ENCODE measurements at regions not wholly inside any gene's neighbourhood (a gene's known extent, or its start where the extent isn't known, plus 50 kb on each side); places are given as distances from the start of the nearest gene placed in this dataset.

DNA sequence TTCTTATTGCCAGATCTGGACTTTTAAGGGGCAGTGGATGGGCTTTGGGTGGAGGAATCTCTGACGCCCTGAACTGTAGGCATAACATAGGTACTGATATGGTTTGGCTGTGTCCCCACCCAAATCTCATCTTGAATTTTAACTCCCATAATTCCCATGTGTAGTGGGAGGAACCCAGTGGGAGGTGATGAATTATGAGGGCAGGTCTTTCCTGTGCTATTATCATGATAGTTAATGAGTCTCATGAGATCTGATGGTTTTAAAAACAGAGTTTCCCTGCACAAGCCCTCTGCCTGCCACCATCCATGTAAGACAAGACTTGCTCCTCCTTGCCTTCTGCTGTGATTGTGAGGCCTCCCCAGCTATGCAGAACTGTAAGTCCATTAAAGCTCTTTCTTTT, 160.0 kb upstream of the CRY1 start:
- no peak overlapping the region for H3K4me3 ChIP-seq
- H3K27me3 ChIP-seq, result no peaks in the 10 kb centered on the region
- no peak for DNase-seq (ENCODE audit: low spot score)
- H3K27ac ChIP-seq, result no peak overlapping the region
- H3K36me3 ChIP-seq (replicated peaks; ENCODE audit: insufficient read depth, low read depth), result no peaks in the 10 kb centered on the region
- H3K9me3 ChIP-seq (ENCODE audit: low read depth), result no peaks in the 10 kb centered on the region
- no peaks in the 10 kb centered on the region for H3K9me2 ChIP-seq (replicated peaks; ENCODE audit: insufficient read depth)
- WGBS (ENCODE audit: low lambda C conversion rate, missing lambda C conversion rate), result 80% methylated on average over 1 of the region's 1 CpG
- no peak for TF ChIP-seq EZH2 (IDR thresholded peaks at IDR 0.05; ENCODE audit: borderline replicate concordance)
- TF ChIP-seq EZH2phosphoT487 (IDR thresholded peaks at IDR 0.05; ENCODE audit: low read depth, severe bottlenecking, unreplicated experiment), result no peak
- TF ChIP-seq, protein P1, sequence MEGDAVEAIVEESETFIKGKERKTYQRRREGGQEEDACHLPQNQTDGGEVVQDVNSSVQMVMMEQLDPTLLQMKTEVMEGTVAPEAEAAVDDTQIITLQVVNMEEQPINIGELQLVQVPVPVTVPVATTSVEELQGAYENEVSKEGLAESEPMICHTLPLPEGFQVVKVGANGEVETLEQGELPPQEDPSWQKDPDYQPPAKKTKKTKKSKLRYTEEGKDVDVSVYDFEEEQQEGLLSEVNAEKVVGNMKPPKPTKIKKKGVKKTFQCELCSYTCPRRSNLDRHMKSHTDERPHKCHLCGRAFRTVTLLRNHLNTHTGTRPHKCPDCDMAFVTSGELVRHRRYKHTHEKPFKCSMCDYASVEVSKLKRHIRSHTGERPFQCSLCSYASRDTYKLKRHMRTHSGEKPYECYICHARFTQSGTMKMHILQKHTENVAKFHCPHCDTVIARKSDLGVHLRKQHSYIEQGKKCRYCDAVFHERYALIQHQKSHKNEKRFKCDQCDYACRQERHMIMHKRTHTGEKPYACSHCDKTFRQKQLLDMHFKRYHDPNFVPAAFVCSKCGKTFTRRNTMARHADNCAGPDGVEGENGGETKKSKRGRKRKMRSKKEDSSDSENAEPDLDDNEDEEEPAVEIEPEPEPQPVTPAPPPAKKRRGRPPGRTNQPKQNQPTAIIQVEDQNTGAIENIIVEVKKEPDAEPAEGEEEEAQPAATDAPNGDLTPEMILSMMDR (IDR thresholded peaks at IDR 0.05; ENCODE audit: poor library complexity), result no peak
- no peak overlapping the region for H2AFZ ChIP-seq
- H3K79me2 ChIP-seq, result no peaks in the 10 kb centered on the region
- no peaks in the 10 kb centered on the region for H4K20me1 ChIP-seq (ENCODE audit: insufficient read depth, poor library complexity, severe bottlenecking)
- no peak overlapping the region for H3K4me2 ChIP-seq
- H3K4me1 ChIP-seq (ENCODE audit: insufficient read depth), result no peaks in the 10 kb centered on the region

DNA sequence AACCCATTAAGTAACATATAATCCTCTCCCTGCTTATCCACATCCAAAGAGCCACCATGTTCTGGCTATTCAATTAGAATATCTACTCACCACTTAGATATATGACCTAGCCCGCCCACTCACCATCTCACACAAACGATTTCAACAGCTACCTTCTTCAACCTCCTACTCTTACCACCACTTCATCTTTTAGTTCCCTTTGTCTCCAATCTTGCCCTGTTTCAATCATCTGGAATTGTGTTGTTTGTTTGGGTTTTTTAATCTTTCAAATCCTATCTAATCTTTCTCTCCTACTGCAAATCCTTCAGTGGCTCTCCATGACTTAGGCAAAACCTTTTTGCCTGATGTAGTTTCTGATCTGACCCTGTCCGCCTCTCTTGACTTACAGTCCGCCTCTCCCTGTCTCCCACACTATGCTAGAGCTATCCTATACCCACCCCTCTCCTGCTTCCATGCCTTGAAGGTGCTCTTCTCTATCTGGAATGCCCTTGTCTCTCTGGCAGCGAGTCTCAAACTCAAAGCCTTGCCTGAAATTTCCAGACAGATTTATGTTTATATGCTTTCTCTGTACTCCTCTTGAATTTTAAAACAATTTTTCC, 161.0 kb upstream of the CRY1 start:
- no peaks in the 10 kb centered on the region for H3K9me2 ChIP-seq (replicated peaks; ENCODE audit: insufficient read depth)
- H3K79me2 ChIP-seq, result no peaks in the 10 kb centered on the region
- DNase-seq (ENCODE audit: low spot score), result no peak
- no peaks in the 10 kb centered on the region for H4K20me1 ChIP-seq (ENCODE audit: insufficient read depth, poor library complexity, severe bottlenecking)
- H3K27me3 ChIP-seq, result no peaks in the 10 kb centered on the region
- WGBS (ENCODE audit: low lambda C conversion rate, missing lambda C conversion rate), result 81% methylated on average over 5 of the region's 5 CpGs
- H2AFZ ChIP-seq, result no peak overlapping the region
- no peaks in the 10 kb centered on the region for H3K9me3 ChIP-seq (ENCODE audit: low read depth)
- no peak overlapping the region for H3K4me2 ChIP-seq
- no peaks in the 10 kb centered on the region for H3K36me3 ChIP-seq (replicated peaks; ENCODE audit: insufficient read depth, low read depth)
- H3K4me1 ChIP-seq (ENCODE audit: insufficient read depth), result no peaks in the 10 kb centered on the region
- H3K4me3 ChIP-seq, result no peak overlapping the region
- H3K27ac ChIP-seq, result no peak overlapping the region
- TF ChIP-seq EZH2 (IDR thresholded peaks at IDR 0.05; ENCODE audit: borderline replicate concordance), result no peak
- TF ChIP-seq EZH2phosphoT487 (IDR thresholded peaks at IDR 0.05; ENCODE audit: low read depth, severe bottlenecking, unreplicated experiment), result no peak
- TF ChIP-seq, protein P1 (IDR thresholded peaks at IDR 0.05; ENCODE audit: poor library complexity), result no peak

- Histone ChIP-seq H3K4me2 (no peak overlapping the region), H3K79me2 (no peaks in the 10 kb centered on the region), H3K4me3 (no peak overlapping the region), H3K27me3 (peaks cover 2% of the 10 kb centered on the region), H4K20me1 (ENCODE audit: insufficient read depth, poor library complexity, severe bottlenecking) (no peaks in the 10 kb centered on the region), H3K9me3 (ENCODE audit: low read depth) (no peaks in the 10 kb centered on the region), H3K36me3 (replicated peaks; ENCODE audit: insufficient read depth, low read depth) (no peaks in the 10 kb centered on the region), H2AFZ (no peak overlapping the region), H3K4me1 (ENCODE audit: insufficient read depth) (no peaks in the 10 kb centered on the region), H3K27ac (no peak overlapping the region), H3K9me2 (replicated peaks; ENCODE audit: insufficient read depth) (no peaks in the 10 kb centered on the region)
- DNase-seq (ENCODE audit: low spot score), result no peak
- TF ChIP-seq EZH2 (IDR thresholded peaks at IDR 0.05; ENCODE audit: borderline replicate concordance) (no peak), EZH2phosphoT487 (IDR thresholded peaks at IDR 0.05; ENCODE audit: low read depth, severe bottlenecking, unreplicated experiment) (no peak)
- TF ChIP-seq, protein P1 (IDR thresholded peaks at IDR 0.05; ENCODE audit: poor library complexity), result no peak
- WGBS (ENCODE audit: low lambda C conversion rate, missing lambda C conversion rate), result 94% methylated on average over 3 of the region's 3 CpGs
These were observed 165.4 kb upstream of the CRY1 start for GRCh38 chr12:107258780-107259179.

DNA sequence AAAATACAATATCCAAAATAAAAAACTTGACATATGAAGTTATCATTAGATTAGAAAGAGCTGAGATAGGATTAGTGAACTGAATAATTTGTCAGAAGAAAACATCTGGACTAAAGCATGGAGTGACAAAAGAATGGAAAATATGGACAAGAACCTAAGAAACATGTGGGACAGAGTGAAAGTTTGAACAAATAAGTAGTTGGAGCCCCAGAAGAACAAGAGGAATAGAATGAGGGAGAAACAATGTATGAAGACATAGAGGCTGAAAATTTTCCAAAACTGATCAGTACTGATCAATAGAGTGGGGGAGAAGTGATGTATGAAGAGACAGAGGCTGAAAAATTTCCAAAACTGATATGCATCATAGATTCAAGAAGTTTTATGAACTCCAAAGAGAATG, 170.6 kb upstream of the CRY1 start:
- Histone ChIP-seq H3K79me2 (no peaks in the 10 kb centered on the region), H3K9me3 (ENCODE audit: low read depth) (no peaks in the 10 kb centered on the region), H3K27me3 (peaks cover 3% of the 10 kb centered on the region), H3K36me3 (replicated peaks; ENCODE audit: insufficient read depth, low read depth) (no peaks in the 10 kb centered on the region), H3K9me2 (replicated peaks; ENCODE audit: insufficient read depth) (no peaks in the 10 kb centered on the region), H3K27ac (no peak overlapping the region), H2AFZ (no peak overlapping the region), H3K4me3 (no peak overlapping the region), H4K20me1 (ENCODE audit: insufficient read depth, poor library complexity, severe bottlenecking) (no peaks in the 10 kb centered on the region), H3K4me1 (ENCODE audit: insufficient read depth) (no peaks in the 10 kb centered on the region), H3K4me2 (no peak overlapping the region)
- TF ChIP-seq EZH2phosphoT487 (IDR thresholded peaks at IDR 0.05; ENCODE audit: low read depth, severe bottlenecking, unreplicated experiment), result no peak
- no peak for TF ChIP-seq EZH2 (IDR thresholded peaks at IDR 0.05; ENCODE audit: borderline replicate concordance)
- TF ChIP-seq, protein P1 (IDR thresholded peaks at IDR 0.05; ENCODE audit: poor library complexity), result no peak
- no peak for DNase-seq (ENCODE audit: low spot score)
